IMR-90 (cell line): ENCODE measurements at regions not wholly inside any gene's neighbourhood (a gene's known extent, or its start where the extent isn't known, plus 50 kb on each side); places are given as distances from the start of the nearest gene placed in this dataset.

ENCODE experiments used
- ATAC-seq: fragments of 200-7000 bp; cut with Tn5 transposase; 2 replicates; pipeline ENCODE4 v1.9.1; 2020; ENCODE audit warnings: low read depth, mild to moderate bottlenecking, moderate library complexity
- BruUV-seq: library from RNA; stranded (reverse); fragments of 400-500 nt; replicated peaks from 2 replicates; lab custom pipeline; 2021; lab: Mats Ljungman, UMichigan
- CTCF ChIA-PET: fragments of 300-600 bp; formaldehyde crosslinking; extraction: SDS; loops from one replicate; lab custom pipeline; 2021; ENCODE audit warnings: antibody characterized with exemption; lab: Yijun Ruan, JAX
- POLR2A ChIA-PET: fragments of 300-600 bp; sonication (Branson Sonifier 250); formaldehyde crosslinking; loops from one replicate; lab custom pipeline; 2022; ENCODE audit warnings: antibody characterized with exemption; ENCODE audit not compliant: unreplicated experiment; lab: Charles Lee
- DNase-seq: peaks from one replicate; pipeline ENCODE4 v3.0.0; 2013
- H2AFZ ChIP-seq: replicated peaks from 2 replicates; pipeline ENCODE3; 2013; ENCODE audit warnings: low read length, mild to moderate bottlenecking; ENCODE audit not compliant: poor library complexity
- H2AK5ac ChIP-seq: 2 replicates; pipeline ENCODE4 v1.6.1; 2013; ENCODE audit warnings: low read depth, low read length, inconsistent platforms
- H2AK9ac ChIP-seq: replicated peaks from 2 replicates; pipeline ENCODE3; 2013; ENCODE audit warnings: mild to moderate bottlenecking, low read depth, low read length, moderate library complexity; ENCODE audit not compliant: poor library complexity
- H2BK120ac ChIP-seq: 2 replicates; pipeline ENCODE4 v1.6.1; 2013; ENCODE audit warnings: low read depth, low read length, inconsistent platforms
- H2BK15ac ChIP-seq: 3 replicates; pipeline ENCODE4 v1.6.1; 2013; ENCODE audit warnings: low read depth, low read length, inconsistent platforms
- H2BK20ac ChIP-seq: 2 replicates; pipeline ENCODE4 v1.6.1; 2013; ENCODE audit warnings: low read depth, mild to moderate bottlenecking, inconsistent platforms, low read length, moderate library complexity
- H2BK5ac ChIP-seq: 2 replicates; pipeline ENCODE4 v1.6.1; 2013; ENCODE audit warnings: mild to moderate bottlenecking, low read depth, low read length, inconsistent platforms; ENCODE audit not compliant: poor library complexity, severe bottlenecking
- H3K14ac ChIP-seq: replicated peaks from 2 replicates; pipeline ENCODE4 v1.6.1; 2013; ENCODE audit warnings: low read depth, low read length, inconsistent platforms
- H3K18ac ChIP-seq: 2 replicates; pipeline ENCODE4 v1.6.1; 2013; ENCODE audit warnings: low read depth, low read length, control low read depth
- H3K23ac ChIP-seq: 2 replicates; pipeline ENCODE4 v1.6.1; 2013; ENCODE audit warnings: low read depth, low read length, inconsistent platforms
- H3K27ac ChIP-seq: 2 replicates; pipeline ENCODE4 v1.5.1; 2013; ENCODE audit warnings: mild to moderate bottlenecking, control low read depth, low read length; ENCODE audit not compliant: insufficient read depth
- H3K27me3 ChIP-seq: 2 replicates; pipeline ENCODE4 v1.6.1; 2013; ENCODE audit warnings: low read length; ENCODE audit not compliant: control insufficient read depth, insufficient read depth
- H3K36me3 ChIP-seq: 2 replicates; pipeline ENCODE4 v1.6.1; 2013; ENCODE audit warnings: low read length, mixed read lengths; ENCODE audit not compliant: control insufficient read depth, insufficient read depth
- H3K4ac ChIP-seq: 2 replicates; pipeline ENCODE4 v1.6.1; 2013; ENCODE audit warnings: low read depth, low read length, inconsistent platforms
- H3K4me1 ChIP-seq: 2 replicates; pipeline ENCODE4 v1.6.1; 2013; ENCODE audit warnings: low read length, mixed read lengths; ENCODE audit not compliant: control insufficient read depth, insufficient read depth
- H3K4me2 ChIP-seq: 2 replicates; pipeline ENCODE4 v1.6.1; 2013; ENCODE audit warnings: low read depth, mild to moderate bottlenecking, control low read depth, low read length, moderate library complexity
- H3K4me3 ChIP-seq: 2 replicates; pipeline ENCODE4 v1.5.1; 2013; ENCODE audit warnings: low read depth, mild to moderate bottlenecking, control low read depth, low read length, moderate library complexity; ENCODE audit not compliant: insufficient read depth
- H3K56ac ChIP-seq: 2 replicates; pipeline ENCODE4 v1.6.1; 2013; ENCODE audit warnings: low read length, inconsistent platforms; ENCODE audit not compliant: insufficient read depth; ENCODE audit errors: extremely low read depth
- H3K79me1 ChIP-seq, 2 experiments: 2 replicates each; pipeline ENCODE4 v1.6.1; 2013; ENCODE audit warnings: low read length in 2 of 2, inconsistent platforms in 1 of 2, low read depth in 1 of 2
- H3K9ac ChIP-seq: 2 replicates; pipeline ENCODE4 v1.6.1; 2013; ENCODE audit warnings: low read depth, low read length, control low read depth
- H3K9me1 ChIP-seq: 2 replicates; pipeline ENCODE4 v1.6.1; 2013; ENCODE audit warnings: low read length, inconsistent platforms; ENCODE audit not compliant: insufficient read depth
- H3K9me3 ChIP-seq: 2 replicates; pipeline ENCODE4 v1.6.1; 2013; ENCODE audit warnings: low read length; ENCODE audit not compliant: control insufficient read depth, insufficient read depth
- H4K20me1 ChIP-seq: 2 replicates; pipeline ENCODE4 v1.6.1; 2013; ENCODE audit warnings: low read length, inconsistent platforms; ENCODE audit not compliant: insufficient read depth
- H4K5ac ChIP-seq: 2 replicates; pipeline ENCODE4 v1.6.1; 2013; ENCODE audit warnings: mild to moderate bottlenecking, low read depth, low read length, control low read depth
- H4K8ac ChIP-seq, 2 experiments: 2 replicates each; pipeline ENCODE4 v1.6.1; 2013; ENCODE audit warnings: low read depth in 2 of 2, low read length in 2 of 2, control low read depth in 1 of 2, inconsistent platforms in 1 of 2
- H4K91ac ChIP-seq: 2 replicates; pipeline ENCODE4 v1.6.1; 2013; ENCODE audit warnings: low read depth, low read length, inconsistent platforms; ENCODE audit not compliant: insufficient read depth
- BHLHE40 ChIP-seq: fragments of 150-350 bp; IDR thresholded peaks from 2 replicates; pipeline ENCODE4 v1.6.1; 2016; ENCODE audit warnings: mild to moderate bottlenecking, low read depth, low read length
- CEBPB ChIP-seq: IDR thresholded peaks from 2 replicates; pipeline ENCODE4 v1.6.1; 2012; ENCODE audit warnings: low read depth, low read length, improper control_type of control experiment
- CHD1 ChIP-seq: IDR thresholded peaks from 2 replicates; pipeline ENCODE4 v1.6.1; 2012; ENCODE audit warnings: low read depth, low read length, improper control_type of control experiment
- CTCF ChIP-seq: conservative IDR thresholded peaks from 2 replicates; pipeline ENCODE4 v1.5.1; 2012; ENCODE audit warnings: mild to moderate bottlenecking, low read depth, low read length, improper control_type of control experiment
- ELK1 ChIP-seq: fragments of 150-350 bp; IDR thresholded peaks from 2 replicates; pipeline ENCODE4 v1.6.1; 2016; ENCODE audit warnings: low read depth, mild to moderate bottlenecking, low read length, moderate library complexity, borderline replicate concordance
- FOS ChIP-seq: fragments of 150-350 bp; IDR thresholded peaks from 2 replicates; pipeline ENCODE4 v1.6.1; 2016; ENCODE audit warnings: low read depth, low read length
- MAFK ChIP-seq: IDR thresholded peaks from 2 replicates; pipeline ENCODE4 v1.6.1; 2012; ENCODE audit warnings: low read depth, low read length, improper control_type of control experiment
- MAZ ChIP-seq: IDR thresholded peaks from 2 replicates; pipeline ENCODE4 v1.6.1; 2012; ENCODE audit warnings: low read depth, mild to moderate bottlenecking, low read length, improper control_type of control experiment, moderate library complexity, borderline replicate concordance
- MXI1 ChIP-seq: IDR thresholded peaks from 2 replicates; pipeline ENCODE4 v1.6.1; 2012; ENCODE audit warnings: low read depth, mild to moderate bottlenecking, low read length, moderate library complexity, borderline replicate concordance
- NFE2L2 ChIP-seq: fragments of 150-350 bp; IDR thresholded peaks from 2 replicates; pipeline ENCODE4 v1.6.1; 2016; ENCODE audit warnings: low read depth, mild to moderate bottlenecking, low read length
- POLR2A ChIP-seq: IDR thresholded peaks from 2 replicates; pipeline ENCODE4 v1.6.1; 2012; ENCODE audit warnings: mild to moderate bottlenecking, low read depth, low read length
- RAD21 ChIP-seq: IDR thresholded peaks from 2 replicates; pipeline ENCODE4 v1.6.1; 2012; ENCODE audit warnings: low read length, improper control_type of control experiment
- RCOR1 ChIP-seq: IDR thresholded peaks from 2 replicates; pipeline ENCODE4 v1.6.1; 2012; ENCODE audit warnings: mild to moderate bottlenecking, low read length, improper control_type of control experiment; ENCODE audit not compliant: insufficient replicate concordance
- RFX5 ChIP-seq: IDR thresholded peaks from 2 replicates; pipeline ENCODE4 v1.8.0; 2012; ENCODE audit warnings: low read depth, mild to moderate bottlenecking, low read length, moderate library complexity
- SMC3 ChIP-seq: fragments of 150-350 bp; IDR thresholded peaks from 2 replicates; pipeline ENCODE4 v1.6.1; 2016; ENCODE audit warnings: low read depth, mild to moderate bottlenecking, antibody characterized with exemption, low read length, moderate library complexity
- USF2 ChIP-seq: fragments of 150-350 bp; IDR thresholded peaks from 2 replicates; pipeline ENCODE4 v1.6.1; 2017; ENCODE audit warnings: mild to moderate bottlenecking, antibody characterized with exemption, low read length, low read depth
- dilution Hi-C: fragments of 300-500 bp; cut with HindIII; formaldehyde crosslinking; loops from one replicate; pipeline ENCODE4 v1.14.3; 2018; ENCODE audit warnings: low sequenced_read_pairs; ENCODE audit not compliant: unreplicated experiment
- in situ Hi-C: fragments of 300-500 bp; cut with MboI; formaldehyde crosslinking; loops from 3 replicates; pipeline ENCODE4 v1.14.3; 2019; ENCODE audit warnings: low sequenced_read_pairs, inconsistent platforms, mixed read lengths
- intact Hi-C: fragments of 100-400 bp; cut with micrococcal nuclease; formaldehyde crosslinking; loops from 2 replicates; pipeline ENCODE4 v1.10.0; 2022

- Histone ChIP-seq H3K27me3 (no peaks in the 10 kb centered on the region), H2AK9ac (no peak overlapping the region), H3K9me3 (peaks cover 3% of the 10 kb centered on the region; the same call in 1 of the 2 replicates), H3K79me1 (no peaks in the 10 kb centered on the region), H2BK5ac (no peak overlapping the region), H3K9ac (no peak overlapping the region), H3K36me3 (no peaks in the 10 kb centered on the region), H3K4me3 (no peak overlapping the region), H2BK15ac (no peak overlapping the region), H3K56ac (no peak overlapping the region), H2BK120ac (no peak overlapping the region), H2AFZ (no peak overlapping the region), H3K9me1 (0 out of 2 replicates have a peak, but pooled peaks cover 5% of the 10 kb centered on the region), H2BK20ac (no peak overlapping the region), H3K14ac (no peak overlapping the region), H3K4ac (no peak overlapping the region), H3K4me1 (peaks cover 4% of the 10 kb centered on the region; the same call in 1 of the 2 replicates), H4K8ac (no peak overlapping the region), H4K20me1 (no peaks in the 10 kb centered on the region), H3K27ac (no peak overlapping the region), H3K23ac (no peak overlapping the region), H4K91ac (no peak overlapping the region), H2AK5ac (no peak overlapping the region), H3K4me2 (no peak overlapping the region), H4K5ac (no peak overlapping the region; the same call in 1 of the 2 replicates), H3K18ac (peak overlapping the region; percentile 62; the same call in 1 of the 2 replicates)
- CTCF ChIA-PET, result interaction anchor here (0.6 to 0.7 kb wide), 2 partner anchors 12 to 1307 kb away, joined by 3 to 7 read pairs; no protein-coding TSS in a partner anchor
- in situ Hi-C loops (no loop called here), intact Hi-C loops (no loop called here), dilution Hi-C loops (no loop called here)
- BruUV-seq, result no TSS peak
- ATAC-seq (no peak), DNase-seq (no peak)
- POLR2A ChIA-PET, result interaction anchor here (0.6 kb wide), 1 partner anchor 17 kb away, joined by 3 read pairs; no protein-coding TSS in a partner anchor
- TF ChIP-seq ELK1 (no peak), POLR2A (no peak), RAD21 (no peak), CHD1 (no peak), NFE2L2 (no peak), SMC3 (no peak), MAFK (no peak), USF2 (no peak), RFX5 (no peak), CEBPB (no peak), FOS (no peak), RCOR1 (no peak), CTCF (no peak), MXI1 (no peak), BHLHE40 (no peak), MAZ (no peak)
Observed at GRCh38 chr12:87775784-87776183, 253.4 kb downstream of the C12orf50 start.
